Activated CD8-positive, alpha-beta T cell treated with anti-CD3 and anti-CD28 coated beads for 36 hours (primary cell): ENCODE measurements at regions not wholly inside any gene's neighbourhood (a gene's known extent, or its start where the extent isn't known, plus 50 kb on each side); places are given as distances from the start of the nearest gene placed in this dataset.
"Not testable (repeated sequence)": the region's sequence is repeated elsewhere in the genome, so short reads cannot be mapped to it uniquely, and the experiment has no call there.

ENCODE experiments used
- ATAC-seq: fragments of 200-7000 bp; cut with Tn5 transposase; one replicate; pipeline ENCODE4 v1.10.0; 2021; ENCODE audit warnings: mild to moderate bottlenecking, moderate library complexity
- CTCF ChIA-PET: fragments of 350-600 bp; sonication (Branson Sonifier 250); formaldehyde crosslinking; loops from one replicate; lab custom pipeline; 2021; ENCODE audit warnings: antibody characterized with exemption; lab: Charles Lee
- POLR2A ChIA-PET: fragments of 350-600 bp; sonication (Branson Sonifier 250); formaldehyde crosslinking; loops from one replicate; lab custom pipeline; 2021; ENCODE audit warnings: antibody characterized with exemption; lab: Charles Lee
- DNase-seq: peaks from one replicate; pipeline ENCODE4 v3.0.0-alpha.2; 2020
- H3K27ac Mint-ChIP-seq: one replicate; pipeline ENCODE4 v1.8.0; 2021; ENCODE audit warnings: mild to moderate bottlenecking, mixed read lengths
- H3K27me3 Mint-ChIP-seq: one replicate; pipeline ENCODE4 v1.8.0; 2021; ENCODE audit warnings: mixed read lengths
- H3K36me3 Mint-ChIP-seq: one replicate; pipeline ENCODE4 v1.8.0; 2021; ENCODE audit warnings: low read depth, mixed read lengths
- H3K4me1 Mint-ChIP-seq: one replicate; pipeline ENCODE4 v1.8.0; 2021; ENCODE audit warnings: low read depth, mixed read lengths
- H3K4me3 Mint-ChIP-seq: one replicate; pipeline ENCODE4 v1.8.0; 2021; ENCODE audit warnings: mild to moderate bottlenecking, moderate library complexity, mixed read lengths
- H3K9me3 Mint-ChIP-seq: one replicate; pipeline ENCODE4 v1.8.0; 2021; ENCODE audit warnings: mixed read lengths
- CTCF ChIP-seq: fragments of 200-600 bp; IDR thresholded peaks from one replicate; pipeline ENCODE4 v1.8.0; 2022; ENCODE audit warnings: antibody characterized with exemption, mild to moderate bottlenecking
- intact Hi-C: fragments of 100-400 bp; cut with micrococcal nuclease; formaldehyde crosslinking; loops from one replicate; pipeline ENCODE4 v1.10.0; 2022

GRCh38 chr2:35125871-35126270, 1229.7 kb upstream of the CRIM1 start:
- Mint-ChIP-seq H3K36me3 (no peaks in the 10 kb centered on the region), H3K9me3 (peaks cover 7% of the 10 kb centered on the region), H3K4me3 (no peak overlapping the region), H3K27ac (no peak overlapping the region), H3K27me3 (no peaks in the 10 kb centered on the region), H3K4me1 (no peaks in the 10 kb centered on the region)
- CTCF ChIA-PET, result no interaction called here
- TF ChIP-seq CTCF, result no peak
- no peak for DNase-seq
- POLR2A ChIA-PET, result no interaction called here
- intact Hi-C loops, result no loop called here
- ATAC-seq, result no peak

GRCh38 chr2:35125278-35125677, 1230.3 kb upstream of the CRIM1 start:
- H3K4me3 Mint-ChIP-seq, result no peak overlapping the region
- no peak overlapping the region for H3K27ac Mint-ChIP-seq
- H3K9me3 Mint-ChIP-seq, result peaks cover 7% of the 10 kb centered on the region
- ATAC-seq, result no peak
- TF ChIP-seq CTCF, result no peak
- ChIA-PET CTCF (no interaction called here), POLR2A (no interaction called here)
- no peaks in the 10 kb centered on the region for H3K4me1 Mint-ChIP-seq
- no peak for DNase-seq
- intact Hi-C loops, result no loop called here
- no peaks in the 10 kb centered on the region for H3K36me3 Mint-ChIP-seq
- H3K27me3 Mint-ChIP-seq, result no peaks in the 10 kb centered on the region

GRCh38 chr2:35116151-35116550, 1239.4 kb upstream of the CRIM1 start:
- no peak overlapping the region for H3K4me3 Mint-ChIP-seq
- ChIA-PET POLR2A (no interaction called here), CTCF (no interaction called here)
- H3K27me3 Mint-ChIP-seq, result no peaks in the 10 kb centered on the region
- no peaks in the 10 kb centered on the region for H3K4me1 Mint-ChIP-seq
- intact Hi-C loops, result no loop called here
- ATAC-seq, result no peak
- no peak for TF ChIP-seq CTCF
- no peaks in the 10 kb centered on the region for H3K36me3 Mint-ChIP-seq
- H3K27ac Mint-ChIP-seq, result no peak overlapping the region
- no peak for DNase-seq
- H3K9me3 Mint-ChIP-seq, result peaks cover 2% of the 10 kb centered on the region

GRCh38 chr2:35114765-35115164, 1240.8 kb upstream of the CRIM1 start:
- H3K27me3 Mint-ChIP-seq, result no peaks in the 10 kb centered on the region

GRCh38 chr2:35112367-35112766, 1243.2 kb upstream of the CRIM1 start:
- intact Hi-C loops, DNase-seq, H3K27me3 Mint-ChIP-seq, H3K4me1 Mint-ChIP-seq, ATAC-seq, H3K9me3 Mint-ChIP-seq, H3K4me3 Mint-ChIP-seq, H3K27ac Mint-ChIP-seq, POLR2A ChIA-PET, CTCF ChIA-PET, H3K36me3 Mint-ChIP-seq: not testable (repeated sequence)

More at GRCh38 chr2:35114765-35115164, 1240.8 kb upstream of the CRIM1 start:
- TF ChIP-seq CTCF, result no peak
- ChIA-PET POLR2A (no interaction called here), CTCF (no interaction called here)
- Mint-ChIP-seq H3K4me3 (no peak overlapping the region), H3K27ac (no peak overlapping the region), H3K36me3 (no peaks in the 10 kb centered on the region), H3K4me1 (no peaks in the 10 kb centered on the region), H3K9me3 (peaks cover 2% of the 10 kb centered on the region)
- intact Hi-C loops, result no loop called here
- ATAC-seq (no peak), DNase-seq (no peak)

- no peak for DNase-seq
- POLR2A ChIA-PET, result no interaction called here
- H3K4me1 Mint-ChIP-seq, result no peaks in the 10 kb centered on the region
- no peak overlapping the region for H3K27ac Mint-ChIP-seq
- intact Hi-C loops, result no loop called here
- TF ChIP-seq CTCF, result no peak
- peaks cover 4% of the 10 kb centered on the region for H3K9me3 Mint-ChIP-seq
- H3K4me3 Mint-ChIP-seq, result no peak overlapping the region
- ATAC-seq, result no peak
- no peaks in the 10 kb centered on the region for H3K27me3 Mint-ChIP-seq
- no peaks in the 10 kb centered on the region for H3K36me3 Mint-ChIP-seq
- CTCF ChIA-PET, result no interaction called here
Observed at GRCh38 chr2:35104309-35104708, 1251.3 kb upstream of the CRIM1 start.
